ENCODE measurements at regions not wholly inside any gene's neighbourhood (a gene's known extent, or its start where the extent isn't known, plus 50 kb on each side); places are given as distances from the start of the nearest gene placed in this dataset.

DNA sequence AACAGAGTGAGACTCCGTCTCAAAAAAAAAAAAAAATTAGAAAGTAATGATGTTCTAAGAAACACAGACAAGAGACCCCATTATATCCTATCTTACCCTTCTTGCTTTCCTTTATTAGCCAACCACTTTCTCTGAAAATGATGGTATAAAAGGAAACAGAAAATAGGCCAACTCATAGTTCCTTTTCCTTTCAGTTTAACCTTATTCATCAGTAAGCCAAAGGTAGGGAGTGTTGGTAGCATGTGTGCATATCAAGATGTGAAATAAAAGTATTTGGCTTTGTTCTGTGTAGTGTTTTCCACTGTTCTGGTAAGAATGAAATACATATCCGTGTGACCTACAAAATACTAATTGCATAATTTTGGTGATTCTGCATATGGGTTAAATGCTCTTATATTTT, 266.6 kb downstream of the ZNF674 start:
- H3K27ac Mint-ChIP-seq: peak overlapping the region; percentile 72
- H3K36me3 Mint-ChIP-seq (ENCODE audit: low read depth): no peaks in the 10 kb centered on the region
- intact Hi-C loops (cut with micrococcal nuclease): loop anchor here (2.0 to 10.0 kb wide), 4 partner anchors 42 to 454 kb away; no protein-coding TSS in a partner anchor
- no peaks in the 10 kb centered on the region for H3K27me3 Mint-ChIP-seq (ENCODE audit: low read depth)
- peaks cover 24% of the 10 kb centered on the region for H3K4me1 Mint-ChIP-seq (ENCODE audit: low read depth)
- DNase-seq: no peak
- H3K9me3 Mint-ChIP-seq: no peaks in the 10 kb centered on the region
- CTCF ChIA-PET: no interaction called here
- no peak overlapping the region for H3K4me3 Mint-ChIP-seq

DNA sequence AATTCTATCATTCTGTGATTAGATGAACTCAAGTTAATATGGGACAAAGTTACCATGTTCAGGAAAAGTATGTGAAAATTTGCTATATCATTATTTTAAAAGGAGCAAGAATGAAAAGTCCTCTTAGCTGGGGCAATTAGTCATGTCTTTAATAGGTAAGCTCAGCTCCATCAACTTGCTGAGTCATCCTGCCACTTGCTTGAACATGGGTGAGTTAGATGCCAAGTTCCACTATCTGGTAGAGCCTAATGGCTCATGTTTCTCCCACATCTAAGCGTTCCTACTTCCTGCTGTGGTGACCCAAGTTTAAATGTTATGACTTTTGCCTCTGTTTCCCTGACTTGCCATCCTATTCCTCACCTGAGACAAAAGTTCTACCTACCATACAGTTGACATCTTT, 276.8 kb downstream of the ZNF674 start:
- no peaks in the 10 kb centered on the region for H3K36me3 Mint-ChIP-seq (ENCODE audit: low read depth)
- peak; percentile 54 for DNase-seq
- no peaks in the 10 kb centered on the region for H3K27me3 Mint-ChIP-seq (ENCODE audit: low read depth)
- H3K27ac Mint-ChIP-seq: no peak overlapping the region
- no peaks in the 10 kb centered on the region for H3K9me3 Mint-ChIP-seq
- intact Hi-C loops (cut with micrococcal nuclease): no loop called here
- no peak overlapping the region for H3K4me3 Mint-ChIP-seq
- H3K4me1 Mint-ChIP-seq (ENCODE audit: low read depth): peaks cover 16% of the 10 kb centered on the region
- CTCF ChIA-PET: no interaction called here

DNA sequence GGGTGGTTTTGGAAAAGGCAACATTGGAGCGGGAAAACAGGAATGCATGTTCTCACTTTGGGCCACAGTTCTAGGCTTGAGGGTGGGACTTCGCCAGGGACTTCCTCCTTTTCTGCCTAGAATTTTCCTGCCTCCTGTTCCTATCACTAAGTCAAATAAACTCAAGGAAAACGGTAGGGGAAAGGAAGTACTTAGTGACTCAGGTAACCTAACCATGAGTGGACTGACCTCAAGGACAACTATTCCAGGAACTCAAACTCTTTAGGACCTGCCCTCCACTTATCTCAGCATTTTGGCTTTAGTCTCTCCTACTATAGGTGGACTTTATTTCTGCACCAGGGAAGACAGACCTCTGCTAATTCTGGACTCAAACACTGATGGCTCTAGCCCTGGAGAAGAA, 281.7 kb downstream of the ZNF674 start:
- intact Hi-C loops (cut with micrococcal nuclease): no loop called here
- no peak for DNase-seq
- no peaks in the 10 kb centered on the region for H3K36me3 Mint-ChIP-seq (ENCODE audit: low read depth)
- peaks cover 3% of the 10 kb centered on the region for H3K4me1 Mint-ChIP-seq (ENCODE audit: low read depth)
- CTCF ChIA-PET: no interaction called here
- H3K27ac Mint-ChIP-seq: no peak overlapping the region
- H3K27me3 Mint-ChIP-seq (ENCODE audit: low read depth): no peaks in the 10 kb centered on the region
- no peak overlapping the region for H3K4me3 Mint-ChIP-seq
- no peaks in the 10 kb centered on the region for H3K9me3 Mint-ChIP-seq

DNA sequence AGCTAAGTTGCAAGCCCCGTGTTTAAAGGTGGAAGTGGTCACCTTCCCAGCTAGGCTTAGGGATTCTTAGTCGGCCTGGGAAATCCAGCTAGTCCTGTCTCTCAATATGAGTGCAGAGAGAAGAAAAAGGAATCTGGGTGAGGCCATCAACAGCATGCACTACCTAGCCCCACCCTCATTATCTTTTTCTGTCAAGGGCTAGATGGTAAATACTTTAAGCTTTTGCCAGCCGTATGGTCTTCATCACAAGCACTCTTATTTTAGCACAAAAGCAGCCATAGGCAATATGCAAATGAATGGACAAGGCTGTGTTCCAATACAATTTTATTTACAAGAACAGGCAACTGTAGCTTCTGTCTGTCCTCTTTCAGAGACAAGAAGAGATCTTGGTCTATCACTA, 282.9 kb downstream of the ZNF674 start:
- CTCF ChIA-PET: interaction anchor here (0.6 kb wide), 1 partner anchor 58 kb away, joined by 6 read pairs; no protein-coding TSS in a partner anchor
- Mint-ChIP-seq H3K4me1 (ENCODE audit: low read depth) (peaks cover 6% of the 10 kb centered on the region), H3K27ac (no peak overlapping the region), H3K27me3 (ENCODE audit: low read depth) (no peaks in the 10 kb centered on the region), H3K4me3 (no peak overlapping the region), H3K9me3 (no peaks in the 10 kb centered on the region), H3K36me3 (ENCODE audit: low read depth) (no peaks in the 10 kb centered on the region)
- intact Hi-C loops (cut with micrococcal nuclease): no loop called here
- no peak for DNase-seq

DNA sequence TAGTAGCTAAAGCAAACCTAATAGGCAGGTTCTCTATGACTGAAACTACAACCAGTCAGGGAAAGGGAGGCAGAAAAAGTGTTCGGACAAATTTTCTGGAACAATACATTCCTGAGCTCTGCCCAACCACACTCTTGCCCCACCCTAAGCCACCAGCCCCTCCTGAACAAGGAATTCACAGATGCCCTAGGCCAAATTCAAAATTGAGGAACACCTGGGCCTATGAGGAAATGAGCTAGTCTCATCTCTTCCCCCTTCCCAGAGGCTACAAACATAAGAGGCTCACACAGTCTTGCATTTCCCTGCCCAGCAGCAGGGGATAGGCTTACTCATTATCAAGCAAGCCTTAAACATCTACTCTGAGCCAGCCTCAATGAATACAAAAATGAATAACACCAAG, 284.7 kb downstream of the ZNF674 start:
- intact Hi-C loops (cut with micrococcal nuclease): no loop called here

DNA sequence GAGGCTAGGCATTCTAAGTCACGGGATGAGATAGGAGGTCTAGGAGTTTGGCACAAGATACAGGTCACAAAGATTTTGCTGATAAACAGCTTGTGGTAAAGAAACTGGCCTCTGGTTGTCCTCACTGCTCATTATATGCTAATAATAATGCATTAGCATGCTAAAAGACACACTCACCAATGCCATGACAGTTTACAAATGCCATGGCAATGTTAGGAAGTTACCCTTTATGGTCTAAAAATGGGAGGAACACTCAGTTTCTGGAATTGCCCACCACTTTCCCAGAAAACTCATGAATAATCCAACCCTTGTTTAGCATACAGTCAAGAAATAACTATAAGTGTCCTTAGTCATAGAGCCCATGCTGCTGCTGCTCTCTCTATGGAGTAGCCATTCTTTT, 286.9 kb downstream of the ZNF674 start:
- intact Hi-C loops (cut with micrococcal nuclease): no loop called here

More for the DNA sequence above, 284.7 kb downstream of the ZNF674 start:
- CTCF ChIA-PET: interaction anchor here (0.7 kb wide), 1 partner anchor 17 kb away, joined by 4 read pairs; no protein-coding TSS in a partner anchor
- H3K4me3 Mint-ChIP-seq: no peak overlapping the region
- H3K4me1 Mint-ChIP-seq (ENCODE audit: low read depth): peaks cover 14% of the 10 kb centered on the region
- H3K27me3 Mint-ChIP-seq (ENCODE audit: low read depth): no peaks in the 10 kb centered on the region
- H3K9me3 Mint-ChIP-seq: no peaks in the 10 kb centered on the region
- no peak for DNase-seq
- no peak overlapping the region for H3K27ac Mint-ChIP-seq
- no peaks in the 10 kb centered on the region for H3K36me3 Mint-ChIP-seq (ENCODE audit: low read depth)

DNA sequence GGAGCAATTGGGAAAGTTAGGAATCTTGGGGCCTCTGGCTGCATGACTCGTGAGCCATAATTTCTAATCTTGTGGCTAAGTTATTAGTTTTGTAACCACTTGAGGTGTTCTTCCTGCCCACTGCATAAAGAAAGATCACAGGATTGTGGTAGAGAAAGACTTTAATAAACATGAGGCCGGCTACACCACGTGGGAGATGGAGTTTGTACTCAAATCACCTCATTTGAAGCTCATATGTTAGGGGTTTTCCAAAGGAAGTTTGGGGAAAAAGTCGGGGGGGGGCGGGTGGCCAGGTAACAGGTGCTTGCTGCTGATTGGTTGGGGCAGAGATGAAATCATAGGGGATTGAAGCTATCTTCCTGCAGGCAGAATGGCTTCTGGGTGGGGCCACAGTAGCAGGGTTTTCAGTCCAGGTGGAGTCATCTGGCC, 287.8 kb downstream of the ZNF674 start:
- H3K36me3 Mint-ChIP-seq (ENCODE audit: low read depth): no peaks in the 10 kb centered on the region
- no peak overlapping the region for H3K4me3 Mint-ChIP-seq
- H3K4me1 Mint-ChIP-seq (ENCODE audit: low read depth): peaks cover 15% of the 10 kb centered on the region
- H3K27me3 Mint-ChIP-seq (ENCODE audit: low read depth): no peaks in the 10 kb centered on the region
- DNase-seq: peak; percentile 4
- H3K27ac Mint-ChIP-seq: no peak overlapping the region
- CTCF ChIA-PET: no interaction called here
- no peaks in the 10 kb centered on the region for H3K9me3 Mint-ChIP-seq
- intact Hi-C loops (cut with micrococcal nuclease): no loop called here

More for the DNA sequence above, 286.9 kb downstream of the ZNF674 start:
- no peak overlapping the region for H3K27ac Mint-ChIP-seq
- CTCF ChIA-PET: no interaction called here
- no peaks in the 10 kb centered on the region for H3K36me3 Mint-ChIP-seq (ENCODE audit: low read depth)
- H3K27me3 Mint-ChIP-seq (ENCODE audit: low read depth): no peaks in the 10 kb centered on the region
- H3K4me1 Mint-ChIP-seq (ENCODE audit: low read depth): peaks cover 15% of the 10 kb centered on the region
- no peak overlapping the region for H3K4me3 Mint-ChIP-seq
- DNase-seq: no peak
- H3K9me3 Mint-ChIP-seq: no peaks in the 10 kb centered on the region

DNA sequence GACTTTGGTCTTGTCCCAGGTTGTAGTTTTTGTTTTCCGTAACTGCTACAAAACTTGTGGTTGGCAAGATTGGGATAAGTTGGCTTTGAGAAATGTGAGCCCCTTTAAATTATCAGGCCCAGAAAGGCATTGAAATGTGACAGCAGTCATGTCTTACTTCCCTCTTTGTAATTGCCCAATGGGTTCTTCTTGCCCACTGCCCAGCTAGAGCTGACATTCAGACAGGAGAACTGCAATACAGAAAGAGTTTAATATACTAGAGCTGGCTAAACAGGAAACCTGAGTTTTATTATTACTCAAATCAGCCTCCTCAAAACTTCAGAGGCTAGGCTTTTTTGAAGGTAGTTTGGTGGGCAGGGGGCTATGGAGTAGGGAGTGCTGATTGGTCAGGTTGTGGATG, 288.3 kb downstream of the ZNF674 start:
- no peaks in the 10 kb centered on the region for H3K36me3 Mint-ChIP-seq (ENCODE audit: low read depth)
- CTCF ChIA-PET: no interaction called here

DNA sequence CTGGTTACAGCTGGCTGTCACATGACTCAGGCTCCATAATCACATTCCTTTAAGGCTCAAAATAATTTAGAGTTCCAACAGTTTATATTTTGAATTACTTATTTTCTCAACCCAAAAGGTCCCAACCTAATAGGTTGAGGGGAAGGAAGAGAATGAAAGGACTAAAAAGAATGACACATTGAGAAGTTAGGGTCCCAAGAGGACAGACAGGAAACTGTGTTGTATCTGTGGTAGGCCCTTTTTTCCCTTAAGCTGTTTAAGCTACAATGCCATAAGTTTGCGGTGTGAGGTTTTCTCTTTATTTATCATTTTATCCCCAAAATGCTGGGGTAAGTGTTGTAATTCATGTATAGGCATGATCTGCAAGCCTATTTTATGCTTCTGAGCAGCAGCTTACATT, 290.2 kb downstream of the ZNF674 start:
- CTCF ChIA-PET: no interaction called here
- intact Hi-C loops (cut with micrococcal nuclease): no loop called here
- Mint-ChIP-seq H3K27ac (no peak overlapping the region), H3K9me3 (no peaks in the 10 kb centered on the region), H3K4me3 (no peak overlapping the region), H3K36me3 (ENCODE audit: low read depth) (no peaks in the 10 kb centered on the region), H3K27me3 (ENCODE audit: low read depth) (no peaks in the 10 kb centered on the region), H3K4me1 (ENCODE audit: low read depth) (peaks cover 15% of the 10 kb centered on the region)
- DNase-seq: no peak

More for the DNA sequence above, 288.3 kb downstream of the ZNF674 start:
- no peak overlapping the region for H3K27ac Mint-ChIP-seq
- peaks cover 15% of the 10 kb centered on the region for H3K4me1 Mint-ChIP-seq (ENCODE audit: low read depth)
- no peaks in the 10 kb centered on the region for H3K27me3 Mint-ChIP-seq (ENCODE audit: low read depth)
- no peak for DNase-seq
- no peak overlapping the region for H3K4me3 Mint-ChIP-seq
- intact Hi-C loops (cut with micrococcal nuclease): no loop called here
- H3K9me3 Mint-ChIP-seq: no peaks in the 10 kb centered on the region

DNA sequence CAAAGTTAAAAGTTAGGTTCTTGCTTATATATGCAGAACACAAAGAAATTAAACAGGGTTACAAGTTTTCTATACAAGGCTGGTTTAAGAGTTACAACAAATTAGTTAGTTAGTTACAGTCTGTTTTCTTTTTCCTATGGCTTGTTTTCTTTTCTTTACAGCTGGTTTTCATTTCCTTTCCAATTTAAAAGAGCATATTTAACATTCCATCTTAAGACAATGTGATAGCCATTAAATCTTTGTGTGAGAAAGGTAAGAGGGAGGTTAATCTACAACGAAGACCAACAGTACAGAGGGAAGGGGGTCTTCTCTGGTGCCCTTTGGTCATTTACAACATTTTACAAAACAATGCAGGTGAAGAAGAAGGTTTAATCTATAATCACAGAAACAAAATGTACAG, 290.6 kb downstream of the ZNF674 start:
- DNase-seq: no peak
- H3K27ac Mint-ChIP-seq: no peak overlapping the region
- CTCF ChIA-PET: no interaction called here
- intact Hi-C loops (cut with micrococcal nuclease): no loop called here
- H3K4me1 Mint-ChIP-seq (ENCODE audit: low read depth): peaks cover 15% of the 10 kb centered on the region
- H3K4me3 Mint-ChIP-seq: no peak overlapping the region
- H3K9me3 Mint-ChIP-seq: no peaks in the 10 kb centered on the region
- H3K36me3 Mint-ChIP-seq (ENCODE audit: low read depth): no peaks in the 10 kb centered on the region
- no peaks in the 10 kb centered on the region for H3K27me3 Mint-ChIP-seq (ENCODE audit: low read depth)

DNA sequence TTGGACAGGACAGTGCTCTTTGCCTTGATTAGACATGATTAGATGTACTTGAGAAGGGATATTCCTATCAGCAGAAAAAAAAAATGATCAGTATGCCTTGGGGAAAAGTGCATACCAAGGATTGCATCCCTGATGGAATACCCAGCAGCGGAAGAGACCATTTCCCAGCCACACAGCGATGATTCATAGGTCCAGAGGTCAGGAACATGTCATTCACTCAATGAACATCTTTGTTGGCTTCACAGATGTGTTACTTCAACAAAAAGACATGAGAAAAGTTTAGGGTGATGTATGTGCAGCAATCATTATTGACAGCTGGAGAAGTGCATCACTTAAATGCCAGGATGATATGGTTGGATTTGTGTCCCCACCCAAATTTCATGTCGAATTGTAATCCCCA, 293.5 kb downstream of the ZNF674 start:
- Mint-ChIP-seq H3K36me3 (ENCODE audit: low read depth) (no peaks in the 10 kb centered on the region), H3K4me3 (no peak overlapping the region), H3K9me3 (no peaks in the 10 kb centered on the region), H3K27ac (no peak overlapping the region), H3K4me1 (ENCODE audit: low read depth) (peaks cover 4% of the 10 kb centered on the region), H3K27me3 (ENCODE audit: low read depth) (no peaks in the 10 kb centered on the region)
- intact Hi-C loops (cut with micrococcal nuclease): no loop called here
- no peak for DNase-seq
- CTCF ChIA-PET: no interaction called here

DNA sequence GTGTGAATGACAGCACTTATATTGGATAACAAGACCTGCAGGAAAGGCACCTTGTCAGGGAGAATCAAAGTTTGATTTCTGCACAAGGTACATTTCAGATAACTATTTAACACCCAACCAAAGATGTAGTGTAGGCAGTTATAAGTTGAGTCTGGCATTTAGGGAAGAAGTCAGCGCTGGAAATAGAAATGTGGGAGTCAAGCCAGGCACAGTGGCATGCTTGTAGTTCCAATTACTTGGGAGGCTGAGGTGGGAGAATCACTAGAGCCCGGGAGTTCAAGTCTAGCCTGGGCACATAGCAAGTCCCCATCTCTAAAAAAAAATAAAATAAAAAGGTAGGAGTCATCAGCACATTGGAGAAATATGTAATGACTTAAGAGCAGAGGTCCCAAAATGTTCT, 295.1 kb downstream of the ZNF674 start:
- Mint-ChIP-seq H3K27me3 (ENCODE audit: low read depth) (no peaks in the 10 kb centered on the region), H3K9me3 (no peaks in the 10 kb centered on the region), H3K4me1 (ENCODE audit: low read depth) (peaks cover 2% of the 10 kb centered on the region), H3K4me3 (no peak overlapping the region), H3K36me3 (ENCODE audit: low read depth) (no peaks in the 10 kb centered on the region), H3K27ac (no peak overlapping the region)
- CTCF ChIA-PET: no interaction called here
- no peak for DNase-seq
- intact Hi-C loops (cut with micrococcal nuclease): no loop called here

DNA sequence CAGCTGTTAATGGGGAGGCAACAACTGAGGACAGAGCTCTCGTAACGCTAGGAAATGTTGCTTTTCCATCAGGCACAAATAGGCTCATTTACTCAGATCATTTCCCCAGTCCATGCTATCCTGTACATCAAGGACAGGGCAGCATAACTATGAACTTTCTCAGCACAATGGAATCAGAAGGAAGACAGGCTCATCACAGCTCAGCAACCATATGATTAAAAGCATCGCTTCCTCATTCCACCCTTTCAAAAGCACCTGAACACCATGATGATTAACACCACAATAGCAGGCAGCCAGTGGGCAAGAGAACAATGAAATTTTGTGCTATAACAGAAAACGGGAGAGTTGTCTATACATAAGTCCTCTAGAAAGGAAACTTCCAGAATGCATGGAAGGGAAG, 297.8 kb downstream of the ZNF674 start:
- intact Hi-C loops (cut with micrococcal nuclease): no loop called here
- no peaks in the 10 kb centered on the region for H3K36me3 Mint-ChIP-seq (ENCODE audit: low read depth)
- H3K4me3 Mint-ChIP-seq: no peak overlapping the region
- H3K27ac Mint-ChIP-seq: no peak overlapping the region
- no peak for DNase-seq
- H3K4me1 Mint-ChIP-seq (ENCODE audit: low read depth): peaks cover 7% of the 10 kb centered on the region
- CTCF ChIA-PET: no interaction called here
- no peaks in the 10 kb centered on the region for H3K9me3 Mint-ChIP-seq
- H3K27me3 Mint-ChIP-seq (ENCODE audit: low read depth): no peaks in the 10 kb centered on the region

DNA sequence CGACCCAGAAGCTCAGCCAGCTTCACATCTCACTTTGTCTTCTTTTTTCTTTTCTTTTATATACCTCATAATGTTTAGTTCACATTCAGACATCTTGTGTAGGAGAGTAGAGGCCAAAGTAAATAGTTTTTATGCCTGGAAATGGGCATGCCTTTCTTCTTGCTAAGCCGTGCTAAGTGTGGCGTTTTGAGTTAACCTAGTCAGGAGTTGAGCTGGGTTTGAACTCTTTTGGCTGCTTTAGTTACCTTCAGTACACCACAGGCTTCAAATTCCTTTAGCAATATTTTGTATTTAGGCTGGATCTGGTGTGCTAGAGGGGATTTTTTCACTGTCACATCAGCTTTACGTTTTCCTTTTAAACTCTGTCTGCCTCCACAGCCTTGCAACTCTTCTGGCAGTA, 300.8 kb downstream of the ZNF674 start:
- Mint-ChIP-seq H3K9me3 (no peaks in the 10 kb centered on the region), H3K27me3 (ENCODE audit: low read depth) (no peaks in the 10 kb centered on the region), H3K36me3 (ENCODE audit: low read depth) (no peaks in the 10 kb centered on the region), H3K27ac (no peak overlapping the region), H3K4me3 (no peak overlapping the region), H3K4me1 (ENCODE audit: low read depth) (peaks cover 7% of the 10 kb centered on the region)
- no peak for DNase-seq
- intact Hi-C loops (cut with micrococcal nuclease): no loop called here
- CTCF ChIA-PET: interaction anchor here (1.3 kb wide), 1 partner anchor 16 kb away, joined by 4 read pairs; no protein-coding TSS in a partner anchor

Data from activated naive CD4-positive, alpha-beta T cell treated with anti-CD3 and anti-CD28 coated beads for 36 hours (primary cell).